ENCODE measurements at regions not wholly inside any gene's neighbourhood (a gene's known extent, or its start where the extent isn't known, plus 50 kb on each side); places are given as distances from the start of the nearest gene placed in this dataset.

DNA sequence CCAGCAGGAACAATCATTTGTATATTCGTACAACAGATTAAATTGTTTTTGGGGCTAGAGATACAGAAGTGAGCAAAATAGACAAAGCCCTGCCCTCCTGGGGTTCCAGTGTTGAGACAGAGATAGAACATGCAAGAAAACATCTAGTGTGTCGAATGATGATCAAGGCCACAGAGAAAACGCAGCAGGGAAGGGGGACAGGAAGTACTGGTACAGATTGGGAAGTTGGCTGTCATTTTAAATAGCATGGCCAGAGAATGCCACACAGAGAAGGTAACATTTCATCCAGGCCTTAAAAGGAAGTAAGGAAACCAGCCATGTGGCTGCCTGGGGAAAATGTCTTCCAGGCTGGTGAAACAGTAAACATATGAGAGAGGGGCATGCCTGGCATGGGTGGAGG is 202.6 kb upstream of the MYLIP start:
- TF ChIP-seq, protein P1, sequence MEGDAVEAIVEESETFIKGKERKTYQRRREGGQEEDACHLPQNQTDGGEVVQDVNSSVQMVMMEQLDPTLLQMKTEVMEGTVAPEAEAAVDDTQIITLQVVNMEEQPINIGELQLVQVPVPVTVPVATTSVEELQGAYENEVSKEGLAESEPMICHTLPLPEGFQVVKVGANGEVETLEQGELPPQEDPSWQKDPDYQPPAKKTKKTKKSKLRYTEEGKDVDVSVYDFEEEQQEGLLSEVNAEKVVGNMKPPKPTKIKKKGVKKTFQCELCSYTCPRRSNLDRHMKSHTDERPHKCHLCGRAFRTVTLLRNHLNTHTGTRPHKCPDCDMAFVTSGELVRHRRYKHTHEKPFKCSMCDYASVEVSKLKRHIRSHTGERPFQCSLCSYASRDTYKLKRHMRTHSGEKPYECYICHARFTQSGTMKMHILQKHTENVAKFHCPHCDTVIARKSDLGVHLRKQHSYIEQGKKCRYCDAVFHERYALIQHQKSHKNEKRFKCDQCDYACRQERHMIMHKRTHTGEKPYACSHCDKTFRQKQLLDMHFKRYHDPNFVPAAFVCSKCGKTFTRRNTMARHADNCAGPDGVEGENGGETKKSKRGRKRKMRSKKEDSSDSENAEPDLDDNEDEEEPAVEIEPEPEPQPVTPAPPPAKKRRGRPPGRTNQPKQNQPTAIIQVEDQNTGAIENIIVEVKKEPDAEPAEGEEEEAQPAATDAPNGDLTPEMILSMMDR (IDR thresholded peaks at IDR 0.05): no peak
- no peak for TF ChIP-seq POLR2A (IDR thresholded peaks at IDR 0.05)
- no peak for TF ChIP-seq POLR2AphosphoS5 (IDR thresholded peaks at IDR 0.05)

Measured in breast epithelium (tissue), 3 donors.